ENCODE measurements at regions not wholly inside any gene's neighbourhood (a gene's known extent, or its start where the extent isn't known, plus 50 kb on each side); places are given as distances from the start of the nearest gene placed in this dataset.
"Not testable (repeated sequence)": the region's sequence is repeated elsewhere in the genome, so short reads cannot be mapped to it uniquely, and the experiment has no call there.

DNA sequence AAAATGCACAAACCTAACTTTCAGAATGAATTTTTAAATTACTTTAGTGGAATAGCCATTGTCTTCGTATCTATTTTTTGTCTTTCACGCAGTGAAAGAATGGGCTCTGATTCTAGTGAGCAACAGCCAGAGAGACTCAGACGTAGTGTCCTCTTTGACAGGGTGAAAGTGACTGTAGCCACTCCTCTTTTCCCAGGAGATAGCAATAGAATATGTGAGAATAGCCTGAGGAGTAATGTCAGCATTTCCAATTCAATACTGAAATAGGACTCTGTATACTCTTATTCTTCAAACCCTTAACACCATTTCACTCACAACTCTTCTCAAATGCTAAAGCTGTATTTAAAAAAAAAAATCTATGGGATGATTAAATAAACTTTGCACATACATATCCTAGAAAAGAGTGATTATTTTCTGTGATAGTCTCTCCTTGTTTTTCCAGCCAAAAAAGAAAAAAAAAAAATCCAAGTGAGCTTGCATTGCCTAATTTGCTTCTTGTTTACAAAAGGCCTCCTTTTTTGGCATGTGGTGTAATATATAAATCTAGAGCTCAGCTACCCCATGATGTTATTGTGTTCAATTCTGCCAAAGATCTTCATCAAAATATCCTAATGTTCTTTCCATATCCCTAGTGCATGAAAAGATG lies 626.1 kb upstream of the SLITRK6 start:
- no peak for DNase-seq

DNA sequence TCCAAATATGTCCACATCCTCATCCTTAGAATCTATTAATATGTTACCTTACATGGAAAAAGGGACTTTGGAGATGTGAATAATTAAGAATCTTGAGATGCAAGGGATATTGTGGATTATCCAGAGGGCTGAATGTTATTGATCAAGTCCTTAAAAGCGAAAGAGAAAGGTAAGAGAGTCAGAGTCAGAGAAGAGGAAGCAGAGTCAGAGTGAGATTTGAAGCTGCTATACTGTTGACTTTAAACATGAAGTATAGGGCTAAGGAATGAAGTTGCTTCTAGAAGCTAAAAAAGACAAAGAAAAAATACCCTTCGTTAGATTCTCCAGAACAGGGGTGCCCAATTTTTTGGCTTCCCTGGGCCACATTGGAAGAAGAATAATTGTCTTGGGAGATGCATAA lies 627.2 kb upstream of the SLITRK6 start:
- DNase-seq = no peak

DNA sequence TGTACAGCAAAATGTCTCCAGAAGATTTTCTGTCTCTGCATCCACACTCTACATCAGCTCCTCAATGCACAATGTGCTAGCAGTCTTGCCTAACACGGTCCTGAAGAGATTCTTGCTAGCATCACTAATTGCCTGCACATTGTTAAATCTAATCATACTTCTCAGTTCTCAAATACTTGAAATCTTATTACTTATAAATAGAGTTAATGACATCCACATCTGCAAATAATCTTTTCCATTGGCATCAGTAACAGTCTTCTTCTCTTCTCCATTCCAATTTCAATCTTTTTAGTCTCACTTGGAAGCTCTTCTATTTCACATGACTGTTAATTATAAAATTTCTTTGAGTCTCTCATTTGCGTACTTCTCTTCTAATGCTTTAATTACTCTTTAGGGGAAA lies 630.5 kb upstream of the SLITRK6 start:
- no peak for DNase-seq

DNA sequence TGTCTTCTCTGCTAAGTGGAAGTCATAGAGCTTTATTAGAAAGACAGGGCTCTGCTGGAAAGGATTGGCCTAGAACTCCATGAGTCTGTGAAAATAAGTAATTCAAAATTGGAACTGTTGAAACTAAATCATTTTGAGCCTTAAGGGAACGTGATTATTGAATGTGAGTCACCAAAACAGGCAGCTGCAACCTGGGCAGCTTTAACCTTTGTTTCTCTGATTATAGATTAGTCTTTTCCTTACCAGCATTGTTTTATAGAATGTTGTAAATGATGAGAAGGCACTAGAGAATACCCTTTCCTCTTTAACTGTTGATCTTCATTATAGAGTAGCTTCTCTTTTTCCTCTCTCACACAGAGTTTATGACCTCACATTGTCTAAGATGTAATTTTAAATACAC lies 638.8 kb upstream of the SLITRK6 start:
- no peak for DNase-seq

DNA sequence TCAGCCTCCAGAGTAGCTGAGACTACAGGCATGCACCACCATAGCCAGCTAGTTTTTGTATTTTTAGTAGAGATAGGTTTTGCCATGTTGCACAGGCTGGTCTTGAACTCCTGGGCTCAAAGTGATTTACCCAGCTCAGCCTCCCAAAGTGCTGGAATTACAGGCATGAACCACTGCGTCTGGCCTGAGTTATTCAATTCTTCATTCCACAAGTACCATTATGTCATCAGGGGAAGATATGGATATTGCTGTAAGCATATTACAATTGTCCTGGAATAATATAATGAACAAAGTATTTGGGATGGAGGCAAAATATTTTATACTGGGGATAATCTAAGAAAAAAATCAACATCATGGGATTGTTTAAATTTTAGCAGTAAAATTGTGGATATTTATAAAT lies 646.0 kb upstream of the SLITRK6 start:
- no peak for DNase-seq

DNA sequence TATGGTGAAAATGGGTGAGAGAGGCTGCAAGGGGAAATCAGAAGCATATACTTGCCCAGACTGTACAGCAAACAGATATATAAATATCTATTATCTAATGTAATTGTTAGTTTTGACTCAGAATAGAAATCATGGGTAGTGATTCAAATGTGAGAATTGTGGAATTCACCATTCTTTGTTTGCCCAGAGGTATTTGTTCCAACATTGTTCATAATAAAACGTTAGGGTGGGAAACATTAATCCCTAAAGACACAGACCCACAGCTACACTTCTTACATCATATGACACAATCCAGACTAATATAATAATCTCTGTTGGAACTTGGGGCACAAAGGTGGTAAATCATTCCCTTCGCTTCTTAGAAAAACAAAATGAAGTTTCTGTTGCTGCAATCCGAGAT lies 646.5 kb upstream of the SLITRK6 start:
- no peak for DNase-seq

DNA sequence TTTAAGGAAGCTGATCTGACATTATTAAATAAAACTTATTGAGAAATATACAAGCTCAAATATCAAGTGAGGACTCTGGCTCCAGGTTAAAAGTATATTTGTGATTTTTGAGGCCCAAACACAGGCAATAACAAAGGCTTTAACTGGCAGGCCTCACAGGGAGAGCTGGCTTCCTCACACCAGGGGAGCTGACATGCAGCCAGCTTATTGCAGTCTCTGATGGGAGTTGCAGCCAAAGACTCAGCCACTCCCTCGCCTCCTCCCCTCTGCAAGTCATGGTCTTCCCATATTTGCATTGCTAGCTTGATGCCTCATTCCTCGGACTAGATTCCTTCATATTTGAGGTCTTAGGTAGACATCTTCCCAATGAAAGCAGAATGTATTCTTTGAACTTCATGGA lies 647.1 kb upstream of the SLITRK6 start:
- peak in 2 of 58 donors; percentile 2 to 7 for DNase-seq

DNA sequence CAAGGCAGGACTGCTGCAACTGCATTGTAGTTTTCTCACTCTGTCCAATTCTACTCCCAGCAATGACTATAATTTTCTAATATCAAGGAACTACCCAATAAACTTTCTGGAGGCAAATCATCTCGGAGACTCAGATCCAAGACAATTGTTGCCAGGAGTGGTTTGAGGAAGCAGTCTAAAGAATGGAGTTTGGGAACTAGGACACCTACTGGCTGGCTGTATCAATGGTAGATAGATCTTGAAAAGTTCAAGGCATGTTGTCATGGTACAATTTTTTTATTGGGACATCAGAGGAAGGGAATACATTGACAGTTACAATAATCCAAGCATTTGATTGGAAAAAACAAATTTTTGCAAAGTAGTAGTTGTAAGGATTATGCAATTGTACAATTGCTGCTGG lies 648.3 kb upstream of the SLITRK6 start:
- no peak for DNase-seq

DNA sequence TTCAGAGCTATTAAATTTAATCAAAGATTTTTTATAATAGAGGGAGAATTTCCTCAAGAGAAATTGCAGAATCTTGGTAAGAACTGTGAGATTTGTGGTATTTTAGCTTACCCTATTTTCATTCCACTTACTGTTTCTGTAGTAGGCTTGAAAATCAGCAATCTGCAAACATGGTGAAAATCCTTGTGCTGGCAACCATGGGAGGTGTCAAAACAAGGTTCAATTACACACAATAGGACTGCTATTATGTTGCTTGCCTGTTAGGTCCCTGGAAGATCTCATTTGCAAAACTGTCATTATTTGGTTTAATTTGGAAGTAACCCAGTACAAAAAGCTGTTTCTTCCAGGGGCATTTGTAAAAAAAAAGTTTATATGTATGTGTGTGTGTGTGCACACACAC lies 662.8 kb upstream of the SLITRK6 start:
- no peak for DNase-seq

DNA sequence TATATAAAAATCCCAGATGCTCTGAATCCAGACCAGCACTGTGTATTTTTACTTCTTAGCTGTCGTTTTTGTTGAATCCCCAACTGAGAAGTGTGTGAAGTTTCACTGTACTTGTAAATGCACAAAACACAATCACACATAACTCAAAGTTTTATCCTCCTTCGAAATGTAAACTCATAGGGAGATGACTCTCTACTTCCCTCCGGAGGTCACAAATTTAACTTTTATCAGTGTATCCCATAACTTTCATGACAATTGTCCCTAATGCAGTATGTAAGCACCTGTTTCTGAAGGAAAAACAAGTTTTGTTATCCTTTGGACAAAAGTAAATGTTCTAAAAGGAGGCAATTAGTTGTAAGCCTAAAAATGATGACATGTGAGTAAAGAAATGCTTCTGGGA lies 665.0 kb upstream of the SLITRK6 start:
- DNase-seq = no peak

DNA sequence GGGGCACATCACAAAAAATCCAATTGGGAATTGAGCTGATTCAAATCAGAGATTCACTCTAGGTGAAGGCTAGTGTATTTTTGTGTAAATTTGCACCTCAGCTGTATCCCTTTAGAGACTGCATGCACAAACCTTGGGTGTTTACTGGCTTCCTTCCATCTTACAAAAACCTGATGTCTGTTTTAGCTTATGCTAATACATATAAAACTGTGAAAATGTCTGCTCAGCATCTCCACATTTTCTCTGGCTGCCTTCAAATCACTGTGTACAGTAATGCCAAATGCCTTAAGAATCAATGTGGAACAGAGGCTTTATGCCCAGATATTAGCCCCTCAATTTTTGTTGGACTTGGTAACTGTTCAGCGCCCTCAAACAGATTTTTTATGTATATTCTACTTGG lies 675.8 kb upstream of the SLITRK6 start:
- no peak for DNase-seq

DNA sequence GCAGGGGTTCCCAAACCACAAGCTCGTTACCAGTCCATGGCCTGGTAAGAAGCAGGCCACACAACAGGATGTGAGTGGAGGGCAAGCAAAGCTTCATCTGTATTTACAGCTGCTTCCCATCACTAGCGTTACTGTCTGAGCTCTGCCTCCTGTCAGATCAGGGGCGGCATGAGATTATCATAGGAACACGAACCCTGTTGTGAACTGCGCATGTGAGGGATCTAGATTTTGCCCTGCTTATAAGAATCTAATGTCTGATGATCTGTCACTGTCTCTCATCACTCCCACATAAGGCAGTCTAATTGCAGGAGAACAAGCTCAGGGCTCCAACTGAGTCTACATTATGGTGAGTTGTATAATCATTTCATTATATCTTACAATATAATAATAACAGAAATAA lies 677.4 kb upstream of the SLITRK6 start:
- peak in 1 of 58 donors; percentile 8 for DNase-seq

DNA sequence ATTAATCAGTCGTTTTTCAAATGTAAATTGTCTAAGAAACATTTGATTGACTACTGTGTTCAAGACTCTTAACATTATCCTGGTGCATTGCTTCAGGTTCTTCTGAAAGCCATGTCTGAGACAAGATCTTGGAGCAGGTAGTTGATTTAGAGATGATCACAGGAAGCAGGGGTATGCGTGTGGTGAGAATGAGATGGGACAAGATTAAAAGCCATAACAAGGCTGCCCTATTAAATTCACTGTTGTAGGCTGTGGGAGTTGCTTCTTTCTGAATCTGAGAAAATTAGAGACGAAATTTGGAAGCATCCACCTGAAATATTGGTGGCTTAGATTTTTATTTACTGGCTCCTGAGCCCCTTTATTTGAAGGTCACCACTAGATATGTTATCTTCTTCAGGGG lies 687.4 kb upstream of the SLITRK6 start:
- no peak for DNase-seq

DNA sequence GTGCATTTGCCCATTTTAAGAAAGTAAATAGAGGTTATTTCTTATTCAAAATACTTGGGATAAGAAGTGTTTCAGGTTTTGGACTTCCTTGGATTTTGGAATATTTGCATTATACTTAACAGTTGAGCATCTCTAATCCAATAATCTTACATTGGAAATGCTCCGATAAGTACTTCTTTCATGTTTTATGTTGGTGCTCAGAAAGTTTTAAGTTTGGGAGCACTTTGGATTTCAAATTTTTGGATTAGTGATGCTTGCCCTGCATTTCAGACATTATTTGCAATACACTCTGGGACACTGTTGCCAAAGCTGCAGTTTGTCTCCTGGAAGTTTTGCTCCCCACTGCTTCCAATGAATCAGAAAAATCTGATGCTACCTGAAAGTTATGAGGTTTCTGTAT lies 691.9 kb upstream of the SLITRK6 start:
- no peak for DNase-seq

DNA sequence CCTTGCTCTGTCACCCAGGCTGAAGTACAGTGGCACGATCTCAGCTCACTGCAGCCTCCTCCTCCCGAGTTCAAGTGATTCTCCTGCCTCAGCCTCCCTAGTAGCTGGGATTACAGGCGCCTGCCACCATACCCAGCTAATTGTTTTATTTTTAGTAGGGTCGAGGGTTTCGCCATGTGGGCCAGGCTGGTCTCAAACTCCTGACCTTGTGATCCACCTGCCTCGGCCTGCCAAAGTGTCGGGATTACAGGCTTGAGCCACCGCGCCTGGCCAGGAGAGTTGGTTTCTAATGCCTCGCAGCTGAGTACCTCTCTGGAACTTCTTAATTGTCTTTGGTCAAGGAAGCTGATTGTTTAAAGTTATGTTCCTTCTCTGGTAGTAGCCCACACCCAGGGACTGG lies 702.7 kb upstream of the SLITRK6 start:
- not testable (repeated sequence) for DNase-seq

DNA sequence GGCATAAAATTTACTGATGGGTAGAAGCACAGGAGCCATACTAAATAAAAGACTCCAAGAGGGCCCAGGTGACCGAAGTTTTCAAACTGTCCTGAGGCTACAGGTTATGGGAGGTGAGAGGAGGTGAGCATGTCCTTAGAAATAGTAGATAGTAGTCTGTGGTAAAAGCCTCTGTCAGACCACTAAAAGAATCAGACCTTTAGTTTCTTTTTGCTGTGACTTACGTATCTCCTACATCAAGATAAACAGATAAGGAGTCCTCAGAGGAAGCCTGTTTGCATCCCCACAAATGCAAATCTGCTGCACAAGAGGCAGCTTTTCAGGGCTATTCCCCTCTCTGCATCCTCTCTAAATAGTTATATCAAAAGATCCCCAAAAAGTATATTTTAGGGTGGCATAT lies 711.6 kb upstream of the SLITRK6 start:
- DNase-seq = no peak

DNA sequence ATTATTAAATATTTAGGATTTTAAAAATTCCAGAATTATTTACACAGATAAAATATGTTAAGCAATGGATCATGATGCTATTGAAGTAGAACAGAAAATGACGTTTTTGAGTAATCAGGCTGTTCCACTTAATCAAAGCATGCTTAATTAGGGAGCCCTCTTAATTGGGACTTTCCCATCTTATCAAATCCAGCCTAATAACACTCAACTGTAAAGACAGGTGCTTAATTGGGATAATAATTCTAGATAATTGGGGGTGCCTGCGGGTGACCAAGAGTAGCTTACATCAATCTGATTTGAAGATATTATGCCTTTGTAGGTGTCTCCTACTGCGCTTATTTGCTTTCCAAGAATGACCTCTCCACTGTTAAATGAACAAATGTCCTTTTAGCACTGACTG lies 742.2 kb upstream of the SLITRK6 start:
- no peak for DNase-seq

DNA sequence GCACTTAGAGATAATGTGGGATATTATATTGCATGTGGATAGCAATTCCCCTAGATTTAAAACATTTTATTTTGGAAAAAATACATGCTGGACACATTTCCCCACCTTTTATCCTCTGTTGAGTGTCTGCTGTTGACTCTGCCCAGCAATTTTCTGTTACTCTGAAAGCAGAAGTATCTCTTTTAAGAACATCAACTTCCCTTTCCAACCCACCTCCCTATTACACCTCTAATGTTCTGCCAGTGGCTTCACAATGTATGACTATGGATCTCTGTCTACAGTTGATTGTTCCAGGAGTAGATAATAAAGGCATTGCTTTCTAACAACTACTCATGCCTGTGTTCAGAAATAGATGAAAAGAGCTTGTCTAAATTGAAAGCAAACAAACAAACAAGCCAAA lies 754.8 kb upstream of the SLITRK6 start:
- no peak for DNase-seq

DNA sequence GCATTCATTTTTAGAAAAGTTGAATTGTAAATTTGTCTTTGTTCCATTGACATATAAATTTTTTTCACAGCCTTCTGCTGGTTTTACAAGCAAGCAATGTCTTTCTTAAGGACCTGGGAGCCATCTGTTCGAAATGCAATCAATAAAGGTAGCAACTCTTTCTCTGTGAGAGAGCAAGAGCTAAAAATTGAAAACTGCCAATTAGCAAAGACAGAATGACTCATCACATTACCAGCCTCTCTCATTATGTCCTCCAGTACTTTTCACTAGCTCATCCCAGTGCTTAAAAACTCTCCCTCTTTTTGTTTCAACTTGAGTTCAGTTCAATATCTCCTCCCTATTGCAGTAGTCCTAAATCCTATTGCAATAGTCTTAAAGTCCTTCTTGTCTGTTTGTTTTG lies 760.7 kb upstream of the SLITRK6 start:
- peak in 1 of 58 donors; percentile 2 for DNase-seq

DNA sequence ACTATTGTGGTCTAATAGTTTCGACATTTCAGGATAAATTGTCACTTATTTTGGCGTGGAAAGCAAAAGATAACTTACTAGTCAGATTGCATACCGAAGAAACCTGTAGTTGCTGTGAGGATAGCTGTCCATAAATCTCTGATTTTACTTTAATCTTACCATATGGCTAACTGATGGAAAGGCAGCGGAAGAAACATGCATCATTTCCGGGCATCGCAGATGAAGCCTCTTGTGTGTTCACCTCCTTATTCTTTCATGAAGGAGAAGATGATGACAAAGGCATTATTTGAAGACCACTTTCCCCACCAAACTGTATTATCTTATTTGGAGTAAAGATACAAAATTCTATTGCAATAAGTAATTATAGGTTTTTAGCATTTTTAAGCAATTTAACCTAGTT lies 763.6 kb upstream of the SLITRK6 start:
- no peak for DNase-seq

DNA sequence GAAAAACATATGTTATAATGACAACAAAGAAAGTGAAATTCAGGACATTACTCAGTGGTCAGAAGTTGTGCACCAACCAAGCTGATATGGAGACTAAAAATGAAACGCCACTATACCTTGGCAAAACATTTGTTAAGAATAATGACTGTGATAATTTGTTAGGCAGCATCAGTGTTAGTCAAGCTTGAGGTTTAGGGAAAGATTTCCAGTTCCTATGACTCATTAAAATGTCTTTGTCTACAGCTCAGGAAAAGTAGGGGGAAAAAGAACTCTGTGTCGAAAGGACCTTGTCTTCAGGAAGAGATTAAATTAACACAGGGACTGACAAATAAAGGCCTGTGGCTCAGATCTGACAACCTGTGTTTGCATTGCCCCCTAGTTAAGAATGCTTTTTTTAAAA lies 764.1 kb upstream of the SLITRK6 start:
- DNase-seq = no peak

DNA sequence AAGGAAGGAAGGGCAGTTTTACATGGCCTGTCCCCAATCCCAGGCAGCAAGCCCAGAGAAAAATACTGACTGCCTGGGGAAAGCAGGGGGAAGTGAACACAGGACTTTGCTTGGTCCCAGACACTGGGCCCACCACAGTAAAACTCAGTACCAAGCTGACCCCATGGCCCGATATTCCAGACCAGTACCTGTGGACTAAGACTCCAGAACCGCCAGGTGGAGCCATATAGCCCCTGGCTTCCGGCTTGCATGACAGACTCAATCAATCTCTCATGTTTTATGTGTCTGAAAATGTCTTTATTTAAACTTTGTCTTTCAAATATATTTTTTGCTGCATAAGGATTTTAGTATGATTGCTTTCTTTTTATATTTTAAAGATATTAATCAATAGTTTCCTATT lies 767.9 kb upstream of the SLITRK6 start:
- DNase-seq = no peak

DNA sequence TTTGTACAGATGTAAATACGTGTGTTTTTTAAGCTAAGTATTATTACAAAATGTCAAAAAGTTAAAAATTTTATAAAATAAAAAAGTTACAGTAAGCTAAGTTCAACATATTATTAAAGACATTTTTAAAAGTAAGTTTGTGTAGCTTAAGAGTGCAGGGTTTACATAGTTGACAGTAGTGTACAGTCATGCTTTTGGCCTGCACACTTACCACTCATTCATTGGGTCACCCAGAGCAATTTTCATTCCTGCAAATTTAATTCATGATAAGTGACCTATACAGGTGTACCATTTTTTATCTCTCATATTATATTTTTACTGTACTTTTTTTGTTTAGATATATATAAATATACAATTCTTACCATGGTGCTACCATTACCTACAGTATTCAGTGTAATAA lies 769.9 kb upstream of the SLITRK6 start:
- no peak for DNase-seq

DNA sequence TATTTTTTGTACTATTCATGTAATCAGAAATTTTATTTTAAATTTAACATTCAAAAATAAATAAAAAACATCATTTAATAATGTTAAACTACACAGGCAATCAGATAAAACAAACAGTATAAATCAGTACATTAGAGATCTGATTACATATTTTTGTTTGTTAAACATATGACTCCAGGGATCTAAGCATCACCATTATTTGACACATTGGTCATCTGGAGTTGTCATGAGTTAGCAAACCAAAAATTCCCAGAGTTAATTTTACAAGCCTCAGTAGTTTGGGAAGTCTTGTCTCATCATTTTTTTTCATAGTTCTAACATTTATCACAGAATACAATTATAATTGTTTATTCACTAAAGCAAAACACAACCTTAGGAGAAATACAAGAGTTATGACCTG lies 770.8 kb upstream of the SLITRK6 start:
- no peak for DNase-seq

All from anterior cingulate cortex (tissue), 58 donors.